WI38 (cell line): ENCODE measurements at regions not wholly inside any gene's neighbourhood (a gene's known extent, or its start where the extent isn't known, plus 50 kb on each side); places are given as distances from the start of the nearest gene placed in this dataset.

Experiments
- H3K4me3 ChIP-seq: 2 replicates; pipeline ENCODE4 v1.5.1; 2011; ENCODE audit warnings: low read depth, mild to moderate bottlenecking, control low read depth, low read length
- TF ChIP-seq, protein P1 (sequence below): IDR thresholded peaks from 2 replicates; pipeline ENCODE4 v1.5.1; 2012; ENCODE audit warnings: low read depth, mild to moderate bottlenecking, control low read depth, low read length

DNA sequence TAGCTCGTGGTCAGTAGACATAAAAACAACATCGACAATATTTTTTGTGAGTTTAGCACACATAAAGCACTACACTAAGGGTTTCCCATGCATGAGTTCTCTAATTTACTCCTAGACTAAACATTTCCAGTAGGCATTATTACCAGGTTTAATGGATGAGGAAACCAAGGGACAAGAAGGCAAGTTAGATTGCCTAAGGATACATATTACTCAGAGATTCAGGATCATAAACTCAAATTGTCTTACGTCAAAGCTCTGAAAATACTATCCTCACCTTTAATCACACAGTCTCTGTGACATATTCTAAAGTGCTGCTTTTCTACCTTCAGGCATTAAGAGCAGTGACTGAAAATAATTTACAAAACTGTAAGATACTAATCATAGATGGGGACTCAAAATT, 655.3 kb downstream of the SLC16A7 start:
- TF ChIP-seq, protein P1, sequence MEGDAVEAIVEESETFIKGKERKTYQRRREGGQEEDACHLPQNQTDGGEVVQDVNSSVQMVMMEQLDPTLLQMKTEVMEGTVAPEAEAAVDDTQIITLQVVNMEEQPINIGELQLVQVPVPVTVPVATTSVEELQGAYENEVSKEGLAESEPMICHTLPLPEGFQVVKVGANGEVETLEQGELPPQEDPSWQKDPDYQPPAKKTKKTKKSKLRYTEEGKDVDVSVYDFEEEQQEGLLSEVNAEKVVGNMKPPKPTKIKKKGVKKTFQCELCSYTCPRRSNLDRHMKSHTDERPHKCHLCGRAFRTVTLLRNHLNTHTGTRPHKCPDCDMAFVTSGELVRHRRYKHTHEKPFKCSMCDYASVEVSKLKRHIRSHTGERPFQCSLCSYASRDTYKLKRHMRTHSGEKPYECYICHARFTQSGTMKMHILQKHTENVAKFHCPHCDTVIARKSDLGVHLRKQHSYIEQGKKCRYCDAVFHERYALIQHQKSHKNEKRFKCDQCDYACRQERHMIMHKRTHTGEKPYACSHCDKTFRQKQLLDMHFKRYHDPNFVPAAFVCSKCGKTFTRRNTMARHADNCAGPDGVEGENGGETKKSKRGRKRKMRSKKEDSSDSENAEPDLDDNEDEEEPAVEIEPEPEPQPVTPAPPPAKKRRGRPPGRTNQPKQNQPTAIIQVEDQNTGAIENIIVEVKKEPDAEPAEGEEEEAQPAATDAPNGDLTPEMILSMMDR, result no peak
- H3K4me3 ChIP-seq, result no peak overlapping the region

DNA sequence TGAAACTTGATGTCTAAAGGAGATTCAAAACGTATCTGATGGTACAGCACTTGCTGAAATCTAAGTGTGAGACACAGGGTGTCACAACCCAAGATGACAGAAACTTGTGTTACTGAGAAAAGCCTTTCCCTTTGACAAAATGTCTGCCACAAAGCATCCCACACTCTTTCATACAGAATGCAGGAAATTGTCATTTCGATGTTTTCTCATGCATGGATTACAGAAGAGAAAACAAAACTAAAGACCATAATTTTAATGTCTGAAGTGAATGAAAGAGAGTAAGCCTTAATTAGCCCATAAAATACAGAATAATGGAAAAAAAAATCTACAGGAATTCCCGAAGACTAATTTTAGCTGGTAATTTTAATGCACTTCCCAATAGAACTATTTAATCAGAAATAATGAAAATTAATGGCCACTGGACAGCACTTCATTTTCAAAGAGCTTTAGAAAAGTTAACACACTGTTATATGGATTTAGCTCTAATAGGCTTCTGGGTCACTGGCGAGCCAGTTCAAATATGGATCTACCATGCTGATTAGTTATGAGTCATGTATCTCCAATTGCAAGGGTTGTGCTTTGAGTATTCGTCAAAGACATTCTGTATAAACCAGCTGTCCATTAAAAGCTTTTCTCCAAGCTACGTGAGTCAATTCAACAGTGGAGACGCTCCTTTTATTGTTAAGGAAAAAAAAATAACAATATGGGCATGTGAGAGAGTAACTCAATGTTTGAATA, 656.7 kb downstream of the SLC16A7 start:
- TF ChIP-seq, protein P1, result no peak
- no peak overlapping the region for H3K4me3 ChIP-seq

DNA sequence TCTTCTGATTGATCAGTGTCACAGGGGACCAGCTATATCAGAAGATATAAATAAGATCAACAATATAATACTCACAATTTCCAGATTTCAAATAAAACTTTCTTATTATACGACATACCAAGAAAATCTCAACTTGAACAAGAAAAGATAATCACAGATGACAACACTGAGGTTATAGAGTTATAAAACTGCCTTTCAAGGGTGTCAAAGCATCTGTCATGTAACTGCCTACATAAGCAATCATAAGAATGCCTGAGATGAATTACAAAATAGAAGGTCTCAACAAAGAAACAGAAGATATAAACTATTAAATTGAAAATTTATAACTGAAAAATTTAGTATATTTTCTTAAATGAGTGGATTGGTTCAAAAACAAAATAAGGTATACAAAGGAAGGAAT, 659.2 kb downstream of the SLC16A7 start:
- H3K4me3 ChIP-seq, result no peak overlapping the region
- TF ChIP-seq, protein P1, result no peak

DNA sequence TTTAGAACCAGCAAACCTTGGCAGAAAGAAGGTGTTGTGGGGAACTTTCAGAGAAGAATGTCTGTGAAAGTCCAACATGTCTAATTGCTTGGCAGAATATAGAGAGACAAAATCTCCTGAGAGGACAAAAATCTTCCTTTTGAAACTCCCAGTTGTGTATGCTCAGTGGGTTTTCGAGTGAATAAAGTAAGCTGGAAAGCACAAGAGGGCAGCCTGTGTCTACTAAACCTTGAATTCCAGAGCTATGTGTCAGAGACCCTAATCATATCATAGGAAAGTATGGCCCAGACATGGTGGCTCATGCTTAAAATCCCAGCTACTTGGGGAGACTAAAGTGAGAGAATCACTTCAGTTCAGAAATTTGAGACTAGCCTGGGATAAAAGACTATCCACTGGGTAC, 661.2 kb downstream of the SLC16A7 start:
- TF ChIP-seq, protein P1, result no peak

DNA sequence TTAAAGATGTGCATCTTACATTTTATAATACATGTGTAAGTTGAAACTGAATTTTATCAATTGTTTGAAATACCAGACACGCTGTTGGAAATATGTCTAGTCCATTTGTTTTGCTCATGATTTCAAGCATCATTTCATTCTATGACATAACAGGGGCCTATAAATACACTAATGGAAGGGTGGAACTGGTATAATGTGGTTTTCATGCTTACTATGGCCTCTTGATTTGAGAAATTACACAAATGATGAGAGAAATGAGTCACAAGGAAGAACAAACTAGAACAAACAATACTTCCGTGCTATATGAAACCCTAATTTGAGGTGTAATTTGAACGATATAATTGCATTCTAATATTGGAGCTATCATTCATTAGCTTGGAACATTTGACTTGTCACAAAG, 663.4 kb downstream of the SLC16A7 start:
- TF ChIP-seq, protein P1, result no peak
- no peak overlapping the region for H3K4me3 ChIP-seq

More for the DNA sequence above, 661.2 kb downstream of the SLC16A7 start:
- no peak overlapping the region for H3K4me3 ChIP-seq

- TF ChIP-seq, protein P1, result no peak
- H3K4me3 ChIP-seq, result no peak overlapping the region
Observed at GRCh38 chr12:60262378-60262777, 666.5 kb downstream of the SLC16A7 start.

GRCh38 chr12:60263161-60263560, 667.3 kb downstream of the SLC16A7 start:
- no peak overlapping the region for H3K4me3 ChIP-seq
- TF ChIP-seq, protein P1, result no peak
